ENCODE measurements at regions not wholly inside any gene's neighbourhood (a gene's known extent, or its start where the extent isn't known, plus 50 kb on each side); places are given as distances from the start of the nearest gene placed in this dataset.

- ChIA-PET CTCF (interaction anchor here (4.4 kb wide), 1 partner anchor 11 kb away, joined by 16 read pairs; no protein-coding TSS in a partner anchor), POLR2A (no interaction called here)
Observed at GRCh38 chr16:72264771-72265170, 92.8 kb upstream of the PMFBP1 start.

GRCh38 chr16:72262711-72263110 lies 90.8 kb upstream of the PMFBP1 start:
- no peak for DNase-seq (ENCODE audit: extremely low spot score)
- ChIA-PET POLR2A (no interaction called here), CTCF (interaction anchor here (1.7 kb wide), 1 partner anchor 9 kb away, joined by 7 read pairs; no protein-coding TSS in a partner anchor)
- TF ChIP-seq, protein P1, sequence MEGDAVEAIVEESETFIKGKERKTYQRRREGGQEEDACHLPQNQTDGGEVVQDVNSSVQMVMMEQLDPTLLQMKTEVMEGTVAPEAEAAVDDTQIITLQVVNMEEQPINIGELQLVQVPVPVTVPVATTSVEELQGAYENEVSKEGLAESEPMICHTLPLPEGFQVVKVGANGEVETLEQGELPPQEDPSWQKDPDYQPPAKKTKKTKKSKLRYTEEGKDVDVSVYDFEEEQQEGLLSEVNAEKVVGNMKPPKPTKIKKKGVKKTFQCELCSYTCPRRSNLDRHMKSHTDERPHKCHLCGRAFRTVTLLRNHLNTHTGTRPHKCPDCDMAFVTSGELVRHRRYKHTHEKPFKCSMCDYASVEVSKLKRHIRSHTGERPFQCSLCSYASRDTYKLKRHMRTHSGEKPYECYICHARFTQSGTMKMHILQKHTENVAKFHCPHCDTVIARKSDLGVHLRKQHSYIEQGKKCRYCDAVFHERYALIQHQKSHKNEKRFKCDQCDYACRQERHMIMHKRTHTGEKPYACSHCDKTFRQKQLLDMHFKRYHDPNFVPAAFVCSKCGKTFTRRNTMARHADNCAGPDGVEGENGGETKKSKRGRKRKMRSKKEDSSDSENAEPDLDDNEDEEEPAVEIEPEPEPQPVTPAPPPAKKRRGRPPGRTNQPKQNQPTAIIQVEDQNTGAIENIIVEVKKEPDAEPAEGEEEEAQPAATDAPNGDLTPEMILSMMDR (IDR thresholded peaks at IDR 0.05; ENCODE audit: control extremely low read depth, extremely low read depth, low read depth, missing control alignments): no peak

More at GRCh38 chr16:72264771-72265170, 92.8 kb upstream of the PMFBP1 start:
- TF ChIP-seq, protein P1 (IDR thresholded peaks at IDR 0.05; ENCODE audit: control extremely low read depth, extremely low read depth, low read depth, missing control alignments): no peak
- no peak for DNase-seq (ENCODE audit: extremely low spot score)

- ChIA-PET CTCF (no interaction called here), POLR2A (no interaction called here)
- DNase-seq (ENCODE audit: extremely low spot score): no peak
- TF ChIP-seq, protein P1 (IDR thresholded peaks at IDR 0.05; ENCODE audit: control extremely low read depth, extremely low read depth, low read depth, missing control alignments): no peak
Observed at GRCh38 chr16:72261127-72261526, 89.2 kb upstream of the PMFBP1 start.

DNA sequence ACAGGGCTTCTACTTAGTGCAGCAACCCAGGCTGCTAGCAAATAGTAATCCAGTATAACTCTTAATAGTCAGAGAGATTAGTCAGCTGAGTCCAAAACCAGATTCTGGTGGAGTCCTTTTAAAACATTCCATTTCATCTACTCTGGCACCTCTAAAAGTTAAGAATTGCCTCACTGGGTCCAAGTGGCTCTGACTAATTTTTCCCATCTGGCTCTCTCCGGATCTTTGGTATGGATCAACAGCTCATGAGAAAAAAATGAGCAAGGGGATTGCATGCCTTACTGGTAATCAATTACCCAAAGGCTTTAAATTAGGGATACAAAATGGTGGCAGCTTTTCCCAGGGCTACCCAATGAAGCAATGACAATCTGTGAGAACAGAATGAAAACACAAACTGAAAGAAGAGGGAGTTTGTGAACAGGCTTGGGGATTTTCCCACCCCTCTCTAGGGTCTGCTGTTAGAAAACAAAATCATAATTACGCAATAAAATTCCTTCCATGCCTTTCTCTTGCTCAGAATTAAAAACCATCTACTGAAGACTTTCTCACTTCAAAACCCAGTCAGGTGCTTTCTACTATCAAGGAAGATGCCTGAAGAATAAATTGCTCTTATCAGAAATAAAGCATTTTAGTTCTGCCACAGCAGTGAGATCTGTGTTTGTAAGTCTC lies 84.6 kb upstream of the PMFBP1 start:
- TF ChIP-seq, protein P1 (IDR thresholded peaks at IDR 0.05; ENCODE audit: control extremely low read depth, extremely low read depth, low read depth, missing control alignments): no peak
- ChIA-PET POLR2A (no interaction called here), CTCF (no interaction called here)
- no peak for DNase-seq (ENCODE audit: extremely low spot score)

GRCh38 chr16:72255786-72256185 lies 83.8 kb upstream of the PMFBP1 start:
- ChIA-PET POLR2A (no interaction called here), CTCF (no interaction called here)
- no peak for DNase-seq (ENCODE audit: extremely low spot score)
- TF ChIP-seq, protein P1 (IDR thresholded peaks at IDR 0.05; ENCODE audit: control extremely low read depth, extremely low read depth, low read depth, missing control alignments): no peak

- CTCF ChIA-PET: no interaction called here
- DNase-seq (ENCODE audit: extremely low spot score): no peak
- TF ChIP-seq, protein P1 (IDR thresholded peaks at IDR 0.05; ENCODE audit: control extremely low read depth, extremely low read depth, low read depth, missing control alignments): no peak
- POLR2A ChIA-PET: no interaction called here
Observed at GRCh38 chr16:72247821-72248253, 75.9 kb upstream of the PMFBP1 start.
